ENCODE measurements at regions not wholly inside any gene's neighbourhood (a gene's known extent, or its start where the extent isn't known, plus 50 kb on each side); places are given as distances from the start of the nearest gene placed in this dataset.

GRCh38 chr10:88066876-88067275 is 203.5 kb downstream of the PTEN start:
- TF ChIP-seq POLR2AphosphoS5 (IDR thresholded peaks at IDR 0.05), result no peak
- no peak for TF ChIP-seq CTCF (IDR thresholded peaks at IDR 0.05)
- no peak for TF ChIP-seq POLR2A (IDR thresholded peaks at IDR 0.05)
